ENCODE measurements at regions not wholly inside any gene's neighbourhood (a gene's known extent, or its start where the extent isn't known, plus 50 kb on each side); places are given as distances from the start of the nearest gene placed in this dataset.

- Mint-ChIP-seq H3K27me3 (no peaks in the 10 kb centered on the region), H3K27ac (no peak overlapping the region), H3K4me3 (no peak overlapping the region), H3K36me3 (ENCODE audit: low read depth) (no peaks in the 10 kb centered on the region), H3K4me1 (no peaks in the 10 kb centered on the region), H3K9me3 (peaks cover 3% of the 10 kb centered on the region)
- no peak for DNase-seq
- intact Hi-C loops (cut with micrococcal nuclease) = no loop called here
Observed at GRCh38 chr2:5867056-5867455, 174.9 kb downstream of the SOX11 start.

- Mint-ChIP-seq H3K27me3 (no peaks in the 10 kb centered on the region), H3K27ac (no peak overlapping the region), H3K9me3 (peaks cover 11% of the 10 kb centered on the region), H3K4me1 (no peaks in the 10 kb centered on the region), H3K4me3 (no peak overlapping the region), H3K36me3 (ENCODE audit: low read depth) (no peaks in the 10 kb centered on the region)
- DNase-seq = no peak
- intact Hi-C loops (cut with micrococcal nuclease) = no loop called here
Observed at GRCh38 chr2:5868931-5869330, 176.7 kb downstream of the SOX11 start.

GRCh38 chr2:5869936-5870335 lies 177.8 kb downstream of the SOX11 start:
- Mint-ChIP-seq H3K36me3 (ENCODE audit: low read depth) (no peaks in the 10 kb centered on the region), H3K27ac (no peak overlapping the region), H3K9me3 (peaks cover 11% of the 10 kb centered on the region), H3K4me3 (no peak overlapping the region), H3K27me3 (no peaks in the 10 kb centered on the region), H3K4me1 (no peaks in the 10 kb centered on the region)
- no peak for DNase-seq
- intact Hi-C loops (cut with micrococcal nuclease) = no loop called here

- Mint-ChIP-seq H3K27me3 (no peaks in the 10 kb centered on the region), H3K27ac (no peak overlapping the region), H3K4me3 (no peak overlapping the region), H3K4me1 (no peaks in the 10 kb centered on the region), H3K9me3 (peaks cover 6% of the 10 kb centered on the region), H3K36me3 (ENCODE audit: low read depth) (no peaks in the 10 kb centered on the region)
- no peak for DNase-seq
- intact Hi-C loops (cut with micrococcal nuclease) = no loop called here
Observed at GRCh38 chr2:5877360-5877759, 185.2 kb downstream of the SOX11 start.

- Mint-ChIP-seq H3K36me3 (ENCODE audit: low read depth) (no peaks in the 10 kb centered on the region), H3K4me3 (no peak overlapping the region), H3K9me3 (no peaks in the 10 kb centered on the region), H3K27me3 (no peaks in the 10 kb centered on the region), H3K27ac (no peak overlapping the region), H3K4me1 (no peaks in the 10 kb centered on the region)
- intact Hi-C loops (cut with micrococcal nuclease) = no loop called here
- no peak for DNase-seq
Observed at GRCh38 chr2:5885451-5886173, 193.4 kb downstream of the SOX11 start.

- no peaks in the 10 kb centered on the region for H3K4me1 Mint-ChIP-seq
- DNase-seq = no peak
- no peaks in the 10 kb centered on the region for H3K36me3 Mint-ChIP-seq (ENCODE audit: low read depth)
- no peaks in the 10 kb centered on the region for H3K9me3 Mint-ChIP-seq
- no peak overlapping the region for H3K27ac Mint-ChIP-seq
- H3K4me3 Mint-ChIP-seq = no peak overlapping the region
- no peaks in the 10 kb centered on the region for H3K27me3 Mint-ChIP-seq
- intact Hi-C loops (cut with micrococcal nuclease) = no loop called here
Observed at GRCh38 chr2:5886462-5886861, 194.3 kb downstream of the SOX11 start.

GRCh38 chr2:5888126-5888525 lies 195.9 kb downstream of the SOX11 start:
- Mint-ChIP-seq H3K9me3 (no peaks in the 10 kb centered on the region), H3K4me1 (no peaks in the 10 kb centered on the region), H3K4me3 (no peak overlapping the region), H3K27ac (no peak overlapping the region), H3K36me3 (ENCODE audit: low read depth) (no peaks in the 10 kb centered on the region), H3K27me3 (no peaks in the 10 kb centered on the region)
- intact Hi-C loops (cut with micrococcal nuclease) = no loop called here
- DNase-seq = no peak

GRCh38 chr2:5889519-5889918 lies 197.3 kb downstream of the SOX11 start:
- Mint-ChIP-seq H3K9me3 (no peaks in the 10 kb centered on the region), H3K36me3 (ENCODE audit: low read depth) (no peaks in the 10 kb centered on the region), H3K4me1 (no peaks in the 10 kb centered on the region), H3K27ac (no peak overlapping the region), H3K4me3 (no peak overlapping the region), H3K27me3 (no peaks in the 10 kb centered on the region)
- intact Hi-C loops (cut with micrococcal nuclease) = no loop called here
- DNase-seq = no peak

- Mint-ChIP-seq H3K4me1 (no peaks in the 10 kb centered on the region), H3K9me3 (no peaks in the 10 kb centered on the region), H3K36me3 (ENCODE audit: low read depth) (no peaks in the 10 kb centered on the region), H3K4me3 (no peak overlapping the region), H3K27me3 (no peaks in the 10 kb centered on the region), H3K27ac (no peak overlapping the region)
- intact Hi-C loops (cut with micrococcal nuclease) = no loop called here
- DNase-seq = no peak
Observed at GRCh38 chr2:5894355-5894754, 202.2 kb downstream of the SOX11 start.

- H3K4me1 Mint-ChIP-seq = no peaks in the 10 kb centered on the region
- H3K36me3 Mint-ChIP-seq (ENCODE audit: low read depth) = no peaks in the 10 kb centered on the region
- no peaks in the 10 kb centered on the region for H3K9me3 Mint-ChIP-seq
- no peaks in the 10 kb centered on the region for H3K27me3 Mint-ChIP-seq
- H3K4me3 Mint-ChIP-seq = no peak overlapping the region
- H3K27ac Mint-ChIP-seq = no peak overlapping the region
- DNase-seq = no peak
- intact Hi-C loops (cut with micrococcal nuclease) = no loop called here
Observed at GRCh38 chr2:5895284-5895683, 203.1 kb downstream of the SOX11 start.

GRCh38 chr2:5897249-5897648 lies 205.1 kb downstream of the SOX11 start:
- Mint-ChIP-seq H3K4me1 (no peaks in the 10 kb centered on the region), H3K4me3 (no peak overlapping the region), H3K9me3 (no peaks in the 10 kb centered on the region), H3K27ac (no peak overlapping the region), H3K36me3 (ENCODE audit: low read depth) (no peaks in the 10 kb centered on the region), H3K27me3 (no peaks in the 10 kb centered on the region)
- DNase-seq = no peak
- intact Hi-C loops (cut with micrococcal nuclease) = no loop called here

GRCh38 chr2:5898667-5899066 lies 206.5 kb downstream of the SOX11 start:
- no peaks in the 10 kb centered on the region for H3K4me1 Mint-ChIP-seq
- H3K27ac Mint-ChIP-seq = no peak overlapping the region
- no peak overlapping the region for H3K4me3 Mint-ChIP-seq
- no peaks in the 10 kb centered on the region for H3K27me3 Mint-ChIP-seq
- intact Hi-C loops (cut with micrococcal nuclease) = no loop called here
- DNase-seq = no peak
- H3K36me3 Mint-ChIP-seq (ENCODE audit: low read depth) = no peaks in the 10 kb centered on the region
- no peaks in the 10 kb centered on the region for H3K9me3 Mint-ChIP-seq

- DNase-seq = no peak
- intact Hi-C loops (cut with micrococcal nuclease) = no loop called here
- no peak overlapping the region for H3K27ac Mint-ChIP-seq
- no peak overlapping the region for H3K4me3 Mint-ChIP-seq
- peaks cover 3% of the 10 kb centered on the region for H3K9me3 Mint-ChIP-seq
- H3K36me3 Mint-ChIP-seq (ENCODE audit: low read depth) = no peaks in the 10 kb centered on the region
- no peaks in the 10 kb centered on the region for H3K4me1 Mint-ChIP-seq
- no peaks in the 10 kb centered on the region for H3K27me3 Mint-ChIP-seq
Observed at GRCh38 chr2:5905661-5906060, 213.5 kb downstream of the SOX11 start.

- Mint-ChIP-seq H3K27ac (no peak overlapping the region), H3K4me1 (no peaks in the 10 kb centered on the region), H3K9me3 (peaks cover 3% of the 10 kb centered on the region), H3K27me3 (no peaks in the 10 kb centered on the region), H3K36me3 (ENCODE audit: low read depth) (no peaks in the 10 kb centered on the region), H3K4me3 (no peak overlapping the region)
- DNase-seq = no peak
- intact Hi-C loops (cut with micrococcal nuclease) = no loop called here
Observed at GRCh38 chr2:5908071-5908470, 215.9 kb downstream of the SOX11 start.

- Mint-ChIP-seq H3K4me3 (no peak overlapping the region), H3K36me3 (ENCODE audit: low read depth) (no peaks in the 10 kb centered on the region), H3K27ac (no peak overlapping the region), H3K4me1 (no peaks in the 10 kb centered on the region), H3K27me3 (no peaks in the 10 kb centered on the region), H3K9me3 (peaks cover 4% of the 10 kb centered on the region)
- intact Hi-C loops (cut with micrococcal nuclease) = no loop called here
- no peak for DNase-seq
Observed at GRCh38 chr2:5911718-5912117, 219.5 kb downstream of the SOX11 start.

Data from activated CD4-positive, alpha-beta T cell treated with anti-CD3 and anti-CD28 coated beads, Interleukin-2, amount 10 ng/mL, durations not matched to agents 24 days and 14 days (primary cell).